DMS153 treated with DMSO at 0.1 percent for 48 hours (cell line): ENCODE measurements at regions not wholly inside any gene's neighbourhood (a gene's known extent, or its start where the extent isn't known, plus 50 kb on each side); places are given as distances from the start of the nearest gene placed in this dataset.
"Not testable (repeated sequence)": the region's sequence is repeated elsewhere in the genome, so short reads cannot be mapped to it uniquely, and the experiment has no call there.

ENCODE experiments used
- DNase-seq: peaks from one replicate; lab custom pipeline; 2025; ENCODE audit not compliant: unreplicated experiment; lab: John Stamatoyannopoulos, UW

- DNase-seq: no peak
Observed at GRCh38 chr4:187714957-187715356, 280.6 kb upstream of the ZFP42 start.

GRCh38 chr4:187715466-187715865 lies 280.1 kb upstream of the ZFP42 start:
- DNase-seq: no peak

- DNase-seq: no peak
Observed at GRCh38 chr4:187724456-187724855, 271.1 kb upstream of the ZFP42 start.

GRCh38 chr4:187726485-187726884 lies 269.1 kb upstream of the ZFP42 start:
- DNase-seq: no peak

GRCh38 chr4:187732524-187732923 lies 263.0 kb upstream of the ZFP42 start:
- DNase-seq: no peak

- DNase-seq: no peak
Observed at GRCh38 chr4:187739771-187740170, 255.8 kb upstream of the ZFP42 start.

GRCh38 chr4:187744911-187745310 lies 250.7 kb upstream of the ZFP42 start:
- DNase-seq: no peak

- not testable (repeated sequence) for DNase-seq
Observed at GRCh38 chr4:187750652-187751051, 244.9 kb upstream of the ZFP42 start.

GRCh38 chr4:187767158-187767557 lies 228.4 kb upstream of the ZFP42 start:
- no peak for DNase-seq

GRCh38 chr4:187767687-187768086 lies 227.9 kb upstream of the ZFP42 start:
- no peak for DNase-seq

GRCh38 chr4:187770345-187770744 lies 225.2 kb upstream of the ZFP42 start:
- no peak for DNase-seq

GRCh38 chr4:187777954-187778353 lies 217.6 kb upstream of the ZFP42 start:
- no peak for DNase-seq

- DNase-seq: no peak
Observed at GRCh38 chr4:187780070-187780469, 215.5 kb upstream of the ZFP42 start.

- DNase-seq: no peak
Observed at GRCh38 chr4:187782286-187782824, 213.2 kb upstream of the ZFP42 start.

- no peak for DNase-seq
Observed at GRCh38 chr4:187786190-187786589, 209.4 kb upstream of the ZFP42 start.

- no peak for DNase-seq
Observed at GRCh38 chr4:187789078-187789477, 206.5 kb upstream of the ZFP42 start.

GRCh38 chr4:187795737-187796136 lies 199.8 kb upstream of the ZFP42 start:
- no peak for DNase-seq

GRCh38 chr4:187798385-187798784 lies 197.2 kb upstream of the ZFP42 start:
- no peak for DNase-seq

GRCh38 chr4:187799735-187800134 lies 195.8 kb upstream of the ZFP42 start:
- no peak for DNase-seq

- DNase-seq: no peak
Observed at GRCh38 chr4:187811591-187811990, 184.0 kb upstream of the ZFP42 start.

GRCh38 chr4:187814737-187815465 lies 180.7 kb upstream of the ZFP42 start:
- DNase-seq: peak; percentile 24

GRCh38 chr4:187826725-187827124 lies 168.8 kb upstream of the ZFP42 start:
- DNase-seq: no peak

GRCh38 chr4:187827631-187828030 lies 167.9 kb upstream of the ZFP42 start:
- no peak for DNase-seq
